MM.1S (cell line): ENCODE measurements at regions not wholly inside any gene's neighbourhood (a gene's known extent, or its start where the extent isn't known, plus 50 kb on each side); places are given as distances from the start of the nearest gene placed in this dataset.

Source experiments
- EZH2 ChIP-seq: fragments of 300-600 bp; sonication (generic); optimal IDR thresholded peaks from 2 replicates; pipeline ENCODE3; 2017; ENCODE audit warnings: low read depth, mild to moderate bottlenecking, antibody characterized with exemption, low read length, mixed read lengths
- EZH2phosphoT487 ChIP-seq: fragments of 300-600 bp; sonication (generic); IDR thresholded peaks from 2 replicates; pipeline ENCODE4 v1.6.1; 2018; ENCODE audit warnings: antibody characterized with exemption, low read length
- TF ChIP-seq, protein P1 (sequence below): fragments of 300-600 bp; sonication (generic); IDR thresholded peaks from 2 replicates; pipeline ENCODE4 v1.5.1; 2016; ENCODE audit warnings: antibody characterized with exemption, low read length, mixed read lengths

GRCh38 chr10:10500937-10501336 lies 516.7 kb upstream of the CELF2 start:
- TF ChIP-seq, protein P1, sequence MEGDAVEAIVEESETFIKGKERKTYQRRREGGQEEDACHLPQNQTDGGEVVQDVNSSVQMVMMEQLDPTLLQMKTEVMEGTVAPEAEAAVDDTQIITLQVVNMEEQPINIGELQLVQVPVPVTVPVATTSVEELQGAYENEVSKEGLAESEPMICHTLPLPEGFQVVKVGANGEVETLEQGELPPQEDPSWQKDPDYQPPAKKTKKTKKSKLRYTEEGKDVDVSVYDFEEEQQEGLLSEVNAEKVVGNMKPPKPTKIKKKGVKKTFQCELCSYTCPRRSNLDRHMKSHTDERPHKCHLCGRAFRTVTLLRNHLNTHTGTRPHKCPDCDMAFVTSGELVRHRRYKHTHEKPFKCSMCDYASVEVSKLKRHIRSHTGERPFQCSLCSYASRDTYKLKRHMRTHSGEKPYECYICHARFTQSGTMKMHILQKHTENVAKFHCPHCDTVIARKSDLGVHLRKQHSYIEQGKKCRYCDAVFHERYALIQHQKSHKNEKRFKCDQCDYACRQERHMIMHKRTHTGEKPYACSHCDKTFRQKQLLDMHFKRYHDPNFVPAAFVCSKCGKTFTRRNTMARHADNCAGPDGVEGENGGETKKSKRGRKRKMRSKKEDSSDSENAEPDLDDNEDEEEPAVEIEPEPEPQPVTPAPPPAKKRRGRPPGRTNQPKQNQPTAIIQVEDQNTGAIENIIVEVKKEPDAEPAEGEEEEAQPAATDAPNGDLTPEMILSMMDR, result no peak
- TF ChIP-seq EZH2phosphoT487, result no peak
- no peak for TF ChIP-seq EZH2
